ENCODE measurements at regions not wholly inside any gene's neighbourhood (a gene's known extent, or its start where the extent isn't known, plus 50 kb on each side); places are given as distances from the start of the nearest gene placed in this dataset.

GRCh38 chr1:177871613-177872307 is 98.1 kb downstream of the SEC16B start:
- TF ChIP-seq POLR2AphosphoS5 (IDR thresholded peaks at IDR 0.05; ENCODE audit: borderline replicate concordance, low read depth, low read length) (no peak), EZH2 (IDR thresholded peaks at IDR 0.05) (no peak)

All from SK-N-MC (cell line).